ENCODE measurements at regions not wholly inside any gene's neighbourhood (a gene's known extent, or its start where the extent isn't known, plus 50 kb on each side); places are given as distances from the start of the nearest gene placed in this dataset.

DNA sequence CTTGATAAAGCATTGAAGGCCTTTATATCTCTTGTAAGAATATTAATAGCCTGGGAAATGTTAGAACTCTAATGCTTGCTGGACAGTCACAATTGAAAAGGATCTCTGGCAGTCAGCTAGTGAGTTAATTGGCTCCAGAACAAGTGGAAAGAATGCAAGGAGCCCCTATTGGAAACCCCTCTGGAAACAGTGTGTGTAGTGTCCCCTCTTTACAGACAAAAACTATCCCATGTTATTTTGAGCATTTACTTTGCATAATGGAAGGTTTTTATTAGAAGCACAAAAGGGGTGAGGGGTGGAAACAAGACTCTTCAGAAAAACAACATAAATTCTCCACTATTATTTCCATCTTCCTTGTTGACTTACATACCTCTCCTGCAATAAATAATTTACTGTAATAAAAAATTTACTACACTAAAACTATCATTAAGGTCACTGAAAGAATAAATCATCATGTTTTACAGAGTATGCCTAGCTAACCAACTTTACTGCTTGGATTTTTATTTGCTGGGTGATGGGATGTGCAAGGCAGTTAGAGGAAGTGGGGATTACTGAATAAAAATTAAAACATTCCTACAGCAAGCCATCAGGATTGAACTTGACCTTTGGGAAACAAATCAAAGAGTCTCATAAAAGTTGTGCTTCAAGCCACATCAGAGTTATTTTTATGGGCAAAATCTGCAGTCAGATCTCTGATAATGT is 610.4 kb downstream of the TBC1D4 start:
- TF ChIP-seq CTCF (conservative IDR thresholded peaks at IDR 0.05; ENCODE audit: low read depth, low read length): no peak
- no peak for TF ChIP-seq EZH2 (IDR thresholded peaks at IDR 0.05; ENCODE audit: borderline replicate concordance, low read depth, low read length, poor library complexity, severe bottlenecking)
